DMS 273 (cell line): ENCODE measurements at regions not wholly inside any gene's neighbourhood (a gene's known extent, or its start where the extent isn't known, plus 50 kb on each side); places are given as distances from the start of the nearest gene placed in this dataset.
A peak's percentile ranks its signal among the peaks of the same experiment; 100 is the strongest.
"Not testable (repeated sequence)": the region's sequence is repeated elsewhere in the genome, so short reads cannot be mapped to it uniquely, and the experiment has no call there.

ENCODE experiments used
- DNase-seq: peaks from one replicate; lab custom pipeline; 2025; ENCODE audit not compliant: unreplicated experiment; lab: John Stamatoyannopoulos, UW

DNA sequence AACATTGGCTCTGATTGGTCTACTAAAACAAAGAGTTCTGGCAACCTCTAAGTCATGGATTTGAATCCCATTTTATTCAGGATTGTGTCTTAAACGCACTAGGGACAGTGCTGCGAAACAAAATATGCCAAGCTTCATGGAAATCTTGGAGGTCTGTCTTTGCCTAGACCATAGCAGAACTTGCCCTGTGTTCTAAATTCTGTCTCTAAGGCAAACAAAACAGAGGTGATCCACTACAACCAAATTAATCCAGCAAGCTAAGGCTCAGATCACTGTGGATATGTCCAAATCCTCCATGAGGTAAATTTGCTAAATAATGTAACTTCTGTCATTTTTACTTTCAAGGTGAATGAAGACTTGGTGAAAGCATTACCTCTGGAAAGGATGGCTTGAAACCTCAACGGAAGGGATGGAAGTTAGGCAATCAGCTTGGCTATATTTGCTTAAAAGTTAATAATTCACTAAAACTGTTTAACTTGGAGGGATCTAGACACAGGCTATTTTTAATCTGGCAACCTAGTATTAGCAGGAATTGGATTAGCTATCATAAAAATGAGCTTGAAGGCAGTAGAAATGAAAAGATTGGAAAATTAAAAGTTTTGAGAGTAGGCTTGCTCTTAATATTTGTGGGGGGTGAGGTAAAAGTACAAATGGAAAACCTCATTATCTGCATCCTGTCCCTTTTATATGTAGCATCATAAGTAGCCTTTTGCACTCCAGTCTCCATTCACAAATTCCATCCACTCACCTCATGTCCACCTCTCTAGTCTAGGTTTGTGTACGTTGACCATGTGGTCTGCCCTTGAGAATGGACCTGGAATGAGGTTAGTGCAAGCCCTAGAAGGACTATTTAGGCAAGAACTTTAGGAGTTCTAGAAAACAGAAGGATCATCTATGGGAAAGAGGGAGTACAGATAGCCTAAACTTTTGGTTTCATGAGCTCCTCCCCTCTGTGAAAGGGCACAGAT is 176.2 kb downstream of the SMC2 start:
- no peak for DNase-seq

DNA sequence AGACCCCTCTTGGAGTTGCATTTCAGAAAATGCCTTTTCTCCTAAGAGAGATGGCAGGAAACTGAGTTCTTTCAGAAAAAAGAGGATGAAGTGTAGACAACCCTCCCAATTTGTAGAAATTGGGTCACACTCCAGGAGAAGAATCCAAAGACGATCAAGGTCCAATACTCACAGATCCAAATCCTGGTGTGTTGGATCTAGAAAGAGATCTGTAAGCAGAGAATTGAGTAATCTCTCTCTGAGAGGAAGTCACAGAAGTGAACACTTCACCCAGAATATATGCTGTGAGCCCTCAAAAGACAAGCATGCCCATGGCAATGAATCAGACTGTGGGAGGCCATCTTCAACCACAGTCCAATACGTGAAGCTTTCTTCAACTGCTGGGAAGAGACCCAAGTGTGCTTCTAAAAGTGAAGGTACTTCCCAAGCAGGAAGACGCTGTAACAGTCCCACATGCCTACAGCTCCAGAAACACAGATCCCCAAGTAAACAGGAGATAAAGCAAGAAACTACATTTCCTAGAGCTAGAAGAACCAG is 182.7 kb downstream of the SMC2 start:
- DNase-seq, result no peak

DNA sequence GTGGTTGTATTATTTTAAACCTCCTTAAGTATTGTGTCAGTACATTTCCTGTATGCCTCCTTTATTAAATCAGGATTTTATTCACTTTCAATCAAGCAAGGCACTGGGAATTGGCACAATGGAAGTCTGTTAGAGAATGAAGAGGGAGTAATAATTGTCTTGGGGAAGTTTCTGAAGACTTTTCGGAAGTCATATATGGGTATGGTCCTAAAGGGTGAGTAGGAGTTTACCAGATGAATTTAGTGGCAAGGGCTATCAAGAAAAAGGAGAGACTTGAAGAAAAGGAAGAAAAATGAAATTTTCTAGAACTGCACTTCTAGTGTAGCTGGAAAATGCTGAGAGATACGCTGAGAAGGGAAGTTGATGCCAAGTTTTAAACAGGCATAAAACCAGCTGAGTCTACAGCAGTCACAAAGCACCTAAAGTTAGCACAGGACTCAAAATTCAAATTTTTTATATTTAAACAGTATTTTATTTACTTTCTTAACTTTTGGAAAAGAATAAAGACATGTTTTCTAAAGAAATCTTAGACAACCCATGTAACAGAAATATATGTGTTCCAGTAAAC is 184.9 kb downstream of the SMC2 start:
- no peak for DNase-seq

DNA sequence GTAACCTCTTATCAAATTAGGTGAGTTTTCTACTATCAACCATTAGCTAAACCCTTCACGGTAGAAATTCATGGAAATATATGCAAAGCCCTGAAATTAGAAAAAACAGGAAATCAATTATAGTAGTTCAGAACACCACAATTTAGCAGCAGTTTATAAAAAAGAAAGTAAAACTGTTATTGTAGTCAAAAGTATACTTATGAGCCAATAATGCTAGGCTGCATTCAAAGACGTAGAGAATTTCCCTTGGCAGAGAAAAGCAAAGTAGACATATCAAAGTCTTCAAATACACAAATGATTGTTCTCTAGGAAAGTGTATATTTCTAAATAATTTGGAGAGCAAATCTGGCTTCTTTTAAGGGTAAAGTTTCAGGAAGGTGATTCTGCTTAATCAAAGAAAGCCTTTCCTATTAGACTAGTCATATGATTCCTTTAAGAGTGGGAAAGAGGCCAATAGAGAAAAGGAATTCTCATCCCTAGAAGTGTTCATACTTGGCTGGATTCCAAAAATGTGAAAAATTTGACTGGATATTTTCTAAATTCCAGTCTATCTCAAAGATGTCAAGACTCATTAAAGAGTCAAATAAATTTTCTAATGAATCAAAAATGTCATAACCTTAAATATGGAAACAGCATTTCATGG is 185.5 kb downstream of the SMC2 start:
- no peak for DNase-seq

DNA sequence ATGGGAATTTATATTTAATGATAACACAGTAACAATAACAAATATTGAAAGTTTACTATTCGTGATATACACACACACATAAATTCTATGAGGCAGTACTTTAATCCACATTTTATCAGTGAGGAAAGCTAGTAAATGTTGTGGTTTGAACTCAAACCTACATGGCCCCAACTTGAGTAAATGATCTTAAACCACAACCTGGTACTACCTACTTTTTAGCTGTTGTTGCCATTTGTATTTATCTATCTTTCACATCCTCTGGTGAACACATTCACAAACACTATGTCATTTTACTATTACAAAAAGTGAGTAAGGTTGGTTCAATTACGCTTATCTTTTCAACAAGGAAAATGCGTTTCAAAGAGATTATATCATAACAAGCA is 186.1 kb downstream of the SMC2 start:
- no peak for DNase-seq

DNA sequence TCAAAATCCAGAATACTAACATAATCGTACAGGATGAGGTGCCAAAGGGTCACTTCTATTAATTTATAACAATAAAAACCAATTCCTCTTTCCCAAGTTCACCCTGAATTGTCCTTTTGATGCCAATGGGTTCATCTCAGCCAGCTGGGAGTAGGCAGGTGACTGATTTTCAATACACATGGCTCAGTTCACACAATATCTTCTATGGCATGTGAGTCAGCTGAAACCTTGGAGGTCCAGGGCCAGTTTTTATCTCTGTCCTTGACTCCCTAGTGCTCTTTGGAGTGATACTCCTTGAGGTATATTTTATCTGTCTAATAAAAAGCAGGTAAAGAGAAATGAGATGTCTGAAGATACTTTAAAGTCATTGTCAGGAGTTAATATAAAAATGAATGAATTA is 186.6 kb downstream of the SMC2 start:
- DNase-seq, result no peak

DNA sequence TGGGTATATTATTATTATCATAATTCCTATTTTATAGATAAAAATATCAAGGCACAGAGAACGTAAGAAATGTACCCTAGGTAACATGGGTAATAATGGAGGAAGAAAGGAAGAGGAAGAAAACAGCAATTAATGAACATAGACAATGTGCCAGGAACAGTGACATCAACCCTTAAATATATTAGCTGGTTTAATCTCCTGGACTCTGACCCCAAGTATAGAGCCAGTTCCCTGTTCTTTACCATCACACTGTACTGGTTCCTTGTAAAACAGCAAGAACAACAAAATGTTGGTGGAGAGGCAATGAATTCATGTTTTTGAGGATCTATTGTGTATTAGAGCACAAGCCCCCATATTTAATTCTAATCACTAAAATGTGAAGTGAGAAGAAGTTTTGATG is 192.1 kb downstream of the SMC2 start:
- no peak for DNase-seq

DNA sequence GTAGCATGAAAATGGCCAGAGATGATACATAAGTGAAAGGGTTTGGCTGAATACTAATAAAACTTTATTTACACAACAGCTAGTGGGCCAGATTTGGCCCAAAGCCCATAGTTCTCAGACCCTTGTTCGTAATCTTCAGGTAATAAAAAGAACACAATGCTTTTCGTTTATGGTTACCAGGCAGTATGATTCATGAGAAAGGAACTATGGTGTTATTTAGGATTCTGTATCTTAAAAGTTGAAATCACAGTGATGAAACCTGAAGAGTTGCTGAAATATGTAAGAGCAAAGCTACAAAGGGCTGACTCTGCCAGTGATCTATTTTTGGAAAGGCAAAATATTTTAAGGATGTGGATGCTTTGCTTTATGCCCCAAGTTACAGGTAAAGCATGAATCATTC is 192.7 kb downstream of the SMC2 start:
- no peak for DNase-seq

DNA sequence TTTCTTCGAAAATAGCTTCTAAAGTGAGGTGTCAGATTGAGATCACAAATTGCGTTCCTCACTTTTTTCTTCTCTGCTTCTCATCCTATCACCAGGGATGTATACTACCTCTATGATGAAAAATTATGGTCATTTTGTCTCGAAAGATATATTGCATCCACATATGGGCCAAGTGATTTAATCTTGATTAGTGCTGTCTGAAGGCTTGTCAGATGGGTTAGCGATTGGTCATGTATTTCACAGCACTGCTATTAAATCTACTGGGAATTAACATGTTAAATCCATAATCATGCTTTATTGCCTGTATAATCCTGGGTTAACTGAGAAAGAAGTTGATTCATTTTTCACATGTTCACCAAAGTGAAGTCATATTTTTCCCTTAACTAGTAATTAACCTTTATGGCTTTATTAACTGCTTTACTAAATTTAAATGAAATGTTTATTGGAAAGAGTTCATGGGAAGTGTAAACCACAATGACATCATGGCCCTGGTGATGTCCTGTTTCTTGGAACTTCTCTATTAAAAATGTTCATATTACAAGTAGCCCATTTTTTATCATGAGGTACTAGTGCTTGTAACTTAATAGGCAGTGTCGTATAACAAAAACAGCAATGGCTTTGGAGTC is 193.3 kb downstream of the SMC2 start:
- no peak for DNase-seq

DNA sequence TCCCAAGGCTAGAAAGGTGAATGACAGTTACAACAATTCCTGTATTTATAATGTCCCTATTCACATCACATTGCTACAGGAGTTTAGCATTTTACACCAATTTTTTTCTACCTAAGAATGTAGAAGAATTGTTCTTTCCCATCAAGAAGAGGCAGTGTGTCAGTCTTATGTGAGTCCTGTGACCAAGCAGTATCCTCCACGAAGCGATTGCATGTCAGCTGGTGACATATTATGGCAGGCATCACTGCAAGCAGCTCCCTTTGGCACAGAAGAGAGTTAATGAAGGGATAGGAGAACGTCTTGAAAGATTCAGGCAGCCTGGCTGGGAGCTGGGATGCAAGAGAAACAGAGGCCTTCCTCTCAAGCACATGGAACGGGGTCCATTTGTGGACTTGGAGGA is 199.8 kb downstream of the SMC2 start:
- DNase-seq, result no peak

DNA sequence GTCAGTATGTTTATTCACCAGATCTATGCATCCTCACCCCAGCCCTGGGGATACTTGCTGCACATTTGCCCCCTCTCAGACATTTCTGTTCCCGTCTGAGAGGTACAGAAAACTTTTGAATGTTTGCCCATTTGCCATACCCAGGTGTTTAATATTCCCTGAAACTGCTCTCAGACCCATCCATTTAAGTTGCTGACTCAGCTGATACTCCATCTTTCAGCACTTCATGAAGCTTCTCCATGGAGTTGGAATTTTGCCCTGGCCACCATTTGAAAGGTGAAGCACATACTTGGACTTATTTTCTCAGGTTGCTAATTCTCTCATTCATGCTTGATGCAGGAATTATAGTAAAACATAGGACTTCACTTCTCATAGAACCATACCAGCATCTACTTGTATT is 203.9 kb upstream of the OR13F1 start:
- DNase-seq, result no peak

DNA sequence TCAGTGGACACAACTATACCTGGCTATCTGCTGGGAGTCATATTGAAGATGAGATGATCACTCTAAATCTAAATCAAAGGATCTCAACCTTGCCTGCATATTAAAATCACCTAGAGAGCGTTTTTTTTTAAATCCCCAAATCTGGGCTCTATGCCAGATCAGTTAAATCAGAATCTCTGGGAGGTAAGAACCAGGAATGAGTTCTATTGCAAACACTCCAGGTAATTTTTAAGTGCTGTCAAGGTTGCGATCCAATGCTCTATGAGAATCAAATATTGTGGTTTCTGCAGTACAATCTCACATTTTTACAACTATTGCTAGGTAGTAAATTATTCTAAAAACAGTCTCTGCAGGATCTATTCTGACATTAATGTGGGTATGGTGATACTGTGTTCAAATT is 202.3 kb upstream of the OR13F1 start:
- peak; percentile 17 for DNase-seq

DNA sequence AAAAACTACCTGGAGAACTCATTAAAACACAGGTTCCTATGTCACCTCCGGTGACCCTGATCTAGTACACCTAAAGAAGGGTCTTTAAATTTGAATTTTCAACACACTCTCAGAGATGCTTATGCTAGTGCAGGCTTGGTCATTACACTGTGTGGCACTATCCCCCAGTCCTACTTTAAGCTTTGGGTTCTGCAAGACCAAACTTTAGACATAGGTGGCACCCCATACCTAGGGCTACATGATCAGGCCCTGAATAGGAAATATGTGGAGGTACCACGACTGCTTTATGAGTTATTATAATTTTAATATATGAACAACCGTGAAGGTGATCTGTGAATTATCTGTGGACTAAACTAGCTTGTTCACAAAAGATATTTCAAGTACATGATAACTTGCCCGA is 201.3 kb upstream of the OR13F1 start:
- peak; percentile 1 for DNase-seq

DNA sequence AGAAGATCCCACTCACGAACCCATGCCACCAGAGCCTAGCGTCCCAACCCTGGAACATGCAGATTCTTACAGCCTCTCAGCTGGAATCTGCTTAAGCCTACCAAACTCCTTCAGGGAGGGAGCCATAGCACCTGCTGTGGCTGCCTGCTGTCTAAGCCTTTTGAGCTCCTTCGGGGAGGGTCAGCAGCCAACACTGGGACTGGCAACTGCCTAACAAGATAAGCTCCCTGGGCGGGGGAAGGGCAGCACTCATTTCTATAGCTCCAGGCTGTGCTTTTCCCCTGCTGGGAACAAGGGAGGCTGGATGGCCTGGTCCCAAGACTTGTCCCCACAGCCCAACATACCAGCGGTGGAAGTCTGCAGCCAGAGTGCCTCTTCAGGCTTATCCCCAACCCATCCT is 199.1 kb upstream of the OR13F1 start:
- no peak for DNase-seq

DNA sequence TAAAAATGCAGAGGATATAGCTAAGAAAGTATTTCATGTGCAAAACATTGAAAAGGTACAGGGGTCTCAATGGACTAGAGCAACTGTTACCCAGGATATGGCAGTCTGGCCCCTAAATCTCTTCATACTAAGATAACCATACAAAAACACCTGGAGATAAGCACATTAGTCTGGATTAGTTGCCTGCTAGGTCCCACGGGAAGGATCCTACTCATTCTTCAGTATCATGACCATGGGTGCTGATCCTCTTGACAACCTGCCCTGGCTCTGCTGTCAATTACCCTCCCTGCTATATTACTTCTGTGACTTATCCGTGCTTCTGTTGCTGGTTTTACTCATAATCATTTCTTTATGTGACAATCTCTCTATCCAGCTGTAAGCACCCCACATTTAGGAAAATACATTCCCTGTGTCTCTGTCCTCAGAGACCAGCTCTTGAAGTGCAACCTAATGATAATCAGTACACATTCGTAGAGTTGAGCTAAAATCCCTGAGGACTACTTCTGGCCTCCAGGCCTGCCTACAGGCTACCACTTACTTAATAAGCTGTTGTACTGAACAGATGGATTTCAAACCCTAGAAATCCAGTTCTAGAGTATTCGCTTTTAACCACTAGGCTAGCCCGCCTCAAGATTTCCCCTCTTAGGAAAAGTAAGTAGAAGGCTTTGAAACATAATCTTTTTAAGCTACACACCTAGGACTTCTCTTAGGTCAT is 190.5 kb upstream of the OR13F1 start:
- peak; percentile 22 for DNase-seq

DNA sequence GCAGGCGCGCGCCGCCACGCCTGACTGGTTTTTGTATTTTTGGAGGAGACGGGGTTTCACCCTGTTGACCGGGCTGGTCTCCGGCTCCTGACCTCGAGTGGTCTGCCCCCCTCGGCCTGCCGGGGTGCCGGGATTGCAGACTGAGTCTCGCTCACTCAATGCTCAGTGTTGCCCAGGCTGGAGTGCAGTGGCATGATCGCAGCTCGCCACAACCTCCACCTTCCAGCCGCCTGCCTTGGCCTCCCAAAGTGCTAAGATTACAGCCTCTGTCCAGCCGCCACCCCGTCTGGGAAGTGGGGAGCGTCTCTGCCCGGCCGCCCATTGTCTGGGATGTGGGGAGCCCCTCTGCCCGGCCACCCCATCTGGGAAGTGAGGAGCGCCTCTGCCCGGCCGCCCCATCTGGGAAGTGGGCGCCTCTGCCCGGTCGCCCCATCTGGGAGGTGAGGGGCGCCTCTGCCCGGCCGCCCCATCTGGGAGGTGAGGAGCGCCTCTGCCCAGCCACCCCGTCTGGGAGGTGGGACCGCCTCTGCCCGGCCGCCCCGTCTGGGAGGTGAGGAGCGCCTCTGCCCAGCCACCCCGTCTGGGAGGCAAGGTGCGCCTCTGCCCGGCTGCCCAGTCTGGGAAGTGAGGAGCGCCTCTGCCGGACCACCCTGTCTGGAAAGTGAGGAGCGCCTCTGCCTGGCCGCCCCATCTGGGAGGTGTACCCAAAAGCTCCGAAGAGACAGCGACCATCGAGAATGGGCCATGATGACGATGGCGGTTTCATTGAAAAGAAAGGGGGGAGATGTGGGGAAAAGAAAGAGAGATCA is 187.7 kb upstream of the OR13F1 start:
- not testable (repeated sequence) for DNase-seq

DNA sequence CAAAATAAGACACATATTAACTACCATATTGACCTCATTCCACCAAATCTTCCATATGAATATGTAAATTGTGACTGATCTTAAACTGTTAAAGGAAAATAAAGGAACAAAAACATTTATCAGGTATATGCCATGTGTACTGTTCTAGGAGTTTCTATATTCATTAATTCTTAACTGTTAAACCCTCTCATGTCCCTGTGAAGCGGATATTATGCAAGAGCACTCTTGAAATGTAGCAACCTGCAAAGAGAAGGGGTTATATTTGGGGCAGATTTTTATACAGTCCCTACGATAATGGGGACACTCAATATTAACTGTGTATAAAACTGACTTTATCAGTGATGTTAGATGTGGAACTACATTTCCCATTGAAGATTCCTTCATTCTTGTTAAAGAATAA is 184.9 kb upstream of the OR13F1 start:
- DNase-seq, result peak; percentile 30

DNA sequence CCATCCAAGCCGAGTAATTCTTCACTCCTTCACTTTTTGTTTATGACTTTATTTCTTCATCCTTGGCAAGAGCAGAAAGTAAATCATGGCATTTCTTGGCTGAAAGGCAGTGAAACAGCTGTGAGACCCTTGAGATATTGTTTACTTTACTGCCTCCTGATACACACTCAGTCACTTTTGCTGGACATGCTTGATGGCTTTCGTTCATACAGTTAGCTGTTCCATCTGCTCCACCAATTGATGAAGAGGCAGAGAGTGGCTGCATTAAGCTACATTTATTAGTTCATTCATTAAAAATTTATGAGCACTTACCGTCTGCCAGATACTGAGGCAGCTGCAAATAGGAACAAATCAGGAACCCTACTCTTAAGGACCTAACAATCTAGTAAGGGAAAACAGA is 184.4 kb upstream of the OR13F1 start:
- DNase-seq, result peak; percentile 94

DNA sequence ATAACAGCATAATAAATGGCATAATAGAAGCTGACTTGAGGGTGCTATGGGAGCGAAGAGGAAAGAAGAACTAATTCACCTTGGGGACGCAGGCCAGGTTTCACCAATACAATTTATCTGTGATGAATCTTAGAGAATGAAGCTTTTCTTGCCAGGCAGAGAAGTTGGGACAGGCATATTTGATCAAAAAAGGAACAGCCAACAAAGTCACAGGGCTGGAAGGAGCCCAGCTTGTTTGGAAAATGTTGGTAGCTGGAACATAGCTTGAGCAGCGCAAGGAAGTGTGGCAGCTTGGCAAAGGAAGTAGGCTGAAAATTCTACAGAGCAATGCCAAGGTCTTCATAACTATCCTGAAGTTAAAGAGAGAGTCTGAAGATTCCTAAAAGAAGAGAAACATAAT is 181.5 kb upstream of the OR13F1 start:
- DNase-seq, result no peak
